Hepatic stellate cell (primary cell): ENCODE measurements at regions not wholly inside any gene's neighbourhood (a gene's known extent, or its start where the extent isn't known, plus 50 kb on each side); places are given as distances from the start of the nearest gene placed in this dataset.

Source experiments
- DNase-seq: peaks from one replicate; pipeline ENCODE4 v3.0.0; 2011; ENCODE audit warnings: low spot score

- DNase-seq: no peak
Measured at GRCh38 chr3:148585671-148586379, 111.9 kb upstream of the AGTR1 start.

- DNase-seq: no peak
Measured at GRCh38 chr3:148588291-148588690, 109.4 kb upstream of the AGTR1 start.

GRCh38 chr3:148591525-148591924 is 106.2 kb upstream of the AGTR1 start:
- no peak for DNase-seq

- DNase-seq: no peak
Measured at GRCh38 chr3:148598619-148599018, 99.1 kb upstream of the AGTR1 start.

GRCh38 chr3:148599481-148599880 is 98.2 kb upstream of the AGTR1 start:
- no peak for DNase-seq

- DNase-seq: no peak
Measured at GRCh38 chr3:148600440-148600839, 97.3 kb upstream of the AGTR1 start.

GRCh38 chr3:148600902-148601765 is 96.6 kb upstream of the AGTR1 start:
- no peak for DNase-seq

GRCh38 chr3:148601766-148602685 is 95.7 kb upstream of the AGTR1 start:
- no peak for DNase-seq

GRCh38 chr3:148604270-148605085 is 93.2 kb upstream of the AGTR1 start:
- peak; percentile 4 for DNase-seq

- DNase-seq: no peak
Measured at GRCh38 chr3:148605521-148605920, 92.2 kb upstream of the AGTR1 start.

- no peak for DNase-seq
Measured at GRCh38 chr3:148606979-148607378, 90.7 kb upstream of the AGTR1 start.

- no peak for DNase-seq
Measured at GRCh38 chr3:148607491-148607890, 90.2 kb upstream of the AGTR1 start.

- DNase-seq: no peak
Measured at GRCh38 chr3:148612278-148612677, 85.4 kb upstream of the AGTR1 start.

- no peak for DNase-seq
Measured at GRCh38 chr3:148615382-148615781, 82.3 kb upstream of the AGTR1 start.

- DNase-seq: no peak
Measured at GRCh38 chr3:148625095-148625736, 72.5 kb upstream of the AGTR1 start.

- no peak for DNase-seq
Measured at GRCh38 chr3:148625991-148626390, 71.7 kb upstream of the AGTR1 start.

GRCh38 chr3:148629006-148629405 is 68.7 kb upstream of the AGTR1 start:
- no peak for DNase-seq

GRCh38 chr3:148631124-148631903 is 66.4 kb upstream of the AGTR1 start:
- DNase-seq: no peak

- DNase-seq: no peak
Measured at GRCh38 chr3:148641722-148642121, 56.0 kb upstream of the AGTR1 start.

- no peak for DNase-seq
Measured at GRCh38 chr3:148642214-148642613, 55.5 kb upstream of the AGTR1 start.
